Fibroblast of mammary gland (primary cell): ENCODE measurements at regions not wholly inside any gene's neighbourhood (a gene's known extent, or its start where the extent isn't known, plus 50 kb on each side); places are given as distances from the start of the nearest gene placed in this dataset.

Source experiments
- DNase-seq: peaks from one replicate; pipeline ENCODE4 v3.0.0-alpha.2; 2010; ENCODE audit warnings: low read depth
- H3K4me3 ChIP-seq: 2 replicates; pipeline ENCODE4 v1.5.1; 2011; ENCODE audit warnings: low read depth, mild to moderate bottlenecking, low read length, moderate library complexity; ENCODE audit not compliant: control insufficient read depth
- CTCF ChIP-seq: conservative IDR thresholded peaks from 2 replicates; pipeline ENCODE4 v1.5.1; 2011; ENCODE audit warnings: low read depth, low read length, inconsistent platforms; ENCODE audit not compliant: control insufficient read depth, insufficient read depth

GRCh38 chr4:145351922-145352321, 129.7 kb upstream of the SMAD1 start:
- DNase-seq: no peak
- H3K4me3 ChIP-seq: no peak overlapping the region
- TF ChIP-seq CTCF: no peak

GRCh38 chr4:145351162-145351561, 130.5 kb upstream of the SMAD1 start:
- peak; percentile 40 for DNase-seq
- no peak overlapping the region for H3K4me3 ChIP-seq
- TF ChIP-seq CTCF: no peak

- H3K4me3 ChIP-seq: no peak overlapping the region
- no peak for TF ChIP-seq CTCF
- DNase-seq: no peak
These were observed 133.4 kb upstream of the SMAD1 start for GRCh38 chr4:145348291-145348690.

GRCh38 chr4:145347684-145348083, 134.0 kb upstream of the SMAD1 start:
- H3K4me3 ChIP-seq: no peak overlapping the region
- DNase-seq: no peak
- TF ChIP-seq CTCF: no peak

- no peak overlapping the region for H3K4me3 ChIP-seq
- no peak for TF ChIP-seq CTCF
- no peak for DNase-seq
These were observed 135.6 kb upstream of the SMAD1 start for GRCh38 chr4:145346081-145346480.

GRCh38 chr4:145345401-145345800, 136.3 kb upstream of the SMAD1 start:
- no peak for DNase-seq
- H3K4me3 ChIP-seq: no peak overlapping the region
- no peak for TF ChIP-seq CTCF

- H3K4me3 ChIP-seq: no peak overlapping the region
- TF ChIP-seq CTCF: no peak
- no peak for DNase-seq
These were observed 140.3 kb upstream of the SMAD1 start for GRCh38 chr4:145341381-145341780.
